GM12892 (cell line): ENCODE measurements at regions not wholly inside any gene's neighbourhood (a gene's known extent, or its start where the extent isn't known, plus 50 kb on each side); places are given as distances from the start of the nearest gene placed in this dataset.

Experiments
- POLR2A ChIP-seq: IDR thresholded peaks from 2 replicates; pipeline ENCODE4 v1.6.1; 2011; ENCODE audit warnings: low read depth, low read length, control low read depth
- TAF1 ChIP-seq: IDR thresholded peaks from 2 replicates; pipeline ENCODE4 v1.6.1; 2011; ENCODE audit warnings: low read depth, mild to moderate bottlenecking, control low read depth, low read length, borderline replicate concordance

DNA sequence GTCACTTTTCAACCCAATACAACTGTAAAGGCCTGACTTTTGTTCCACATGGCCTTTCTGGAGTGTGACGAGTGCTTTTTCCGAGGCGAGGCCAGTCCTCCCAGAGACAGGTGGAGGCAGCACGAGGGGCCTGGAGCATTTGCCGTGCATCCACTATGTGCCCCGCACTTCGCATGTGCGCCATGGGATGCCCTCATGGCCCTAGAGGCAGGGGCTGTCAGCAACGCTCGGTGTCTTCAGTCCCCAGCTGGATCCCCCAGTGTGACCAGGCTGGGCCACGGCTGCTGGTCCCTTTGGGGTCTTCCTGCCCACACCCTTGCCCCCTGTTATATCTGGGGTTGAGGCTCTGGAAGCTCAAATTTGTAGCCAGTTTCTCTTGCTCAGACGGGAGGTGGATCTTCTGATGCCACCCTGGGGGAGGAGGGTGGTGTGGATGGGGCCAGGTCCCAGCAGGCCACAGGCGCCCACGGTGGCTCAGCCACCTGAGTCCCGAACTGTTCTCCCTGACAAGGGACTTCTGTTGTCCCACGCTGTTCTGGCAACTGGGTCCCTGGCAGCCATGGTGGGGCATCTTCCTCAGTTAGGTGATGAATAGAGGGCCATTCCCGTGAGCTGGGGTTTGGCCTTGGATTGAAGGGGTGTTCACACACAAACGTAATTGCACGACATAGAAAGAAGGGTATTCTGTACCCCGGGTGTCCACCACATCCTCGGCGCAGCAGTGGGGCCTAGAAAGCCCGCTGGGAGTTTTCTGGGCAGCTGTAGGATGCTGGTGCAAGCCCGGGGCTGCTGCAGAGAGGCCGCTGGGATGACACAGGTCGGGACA is 100.9 kb downstream of the CTTN start:
- no peak for TF ChIP-seq TAF1
- TF ChIP-seq POLR2A = no peak
